GM12891 (cell line): ENCODE measurements at regions not wholly inside any gene's neighbourhood (a gene's known extent, or its start where the extent isn't known, plus 50 kb on each side); places are given as distances from the start of the nearest gene placed in this dataset.

Source experiments
- PAX5 ChIP-seq: IDR thresholded peaks from 2 replicates; pipeline ENCODE4 v1.6.1; 2011; ENCODE audit warnings: low read length, moderate library complexity, mild to moderate bottlenecking; ENCODE audit not compliant: insufficient read depth, severe bottlenecking
- POLR2A ChIP-seq: IDR thresholded peaks from 2 replicates; pipeline ENCODE4 v1.6.1; 2011; ENCODE audit warnings: low read depth, low read length, control low read depth
- POLR2AphosphoS5 ChIP-seq: IDR thresholded peaks from 2 replicates; pipeline ENCODE4 v1.6.1; 2011; ENCODE audit warnings: low read depth, low read length, control low read depth
- POU2F2 ChIP-seq: IDR thresholded peaks from 2 replicates; pipeline ENCODE4 v1.6.1; 2011; ENCODE audit warnings: low read depth, mild to moderate bottlenecking, control low read depth, low read length, moderate library complexity
- SPI1 ChIP-seq: IDR thresholded peaks from 2 replicates; pipeline ENCODE4 v1.6.1; 2011; ENCODE audit warnings: low read depth, low read length, control low read depth
- TAF1 ChIP-seq: IDR thresholded peaks from 2 replicates; pipeline ENCODE4 v1.6.1; 2011; ENCODE audit warnings: low read depth, low read length, control low read depth

GRCh38 chr7:27374958-27375841 lies 132.6 kb downstream of the EVX1 start:
- TF ChIP-seq POLR2A, result no peak
- TF ChIP-seq POLR2AphosphoS5, result no peak
- TF ChIP-seq SPI1, result no peak
- no peak for TF ChIP-seq TAF1
- no peak for TF ChIP-seq PAX5
- no peak for TF ChIP-seq POU2F2
